ENCODE measurements at regions not wholly inside any gene's neighbourhood (a gene's known extent, or its start where the extent isn't known, plus 50 kb on each side); places are given as distances from the start of the nearest gene placed in this dataset.

DNA sequence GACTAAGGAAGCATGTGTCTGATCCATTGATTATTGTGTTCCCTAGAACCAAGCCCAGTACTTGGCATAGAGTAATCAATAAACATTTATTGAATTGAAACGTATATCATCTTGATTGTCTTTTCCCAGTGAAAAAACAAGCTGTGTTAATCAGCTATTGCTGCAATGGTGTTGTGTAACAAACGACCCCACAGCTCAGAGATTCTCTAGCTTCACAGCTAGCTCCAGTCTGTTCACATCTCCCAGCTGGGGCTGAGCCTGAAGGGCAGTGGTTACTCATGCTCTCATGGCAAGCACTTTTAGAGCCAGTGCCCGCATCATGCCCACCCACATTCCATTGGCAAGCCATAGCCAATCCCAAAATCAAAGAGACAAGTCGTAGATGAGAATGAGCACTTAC, 237.4 kb upstream of the RAB4A start:
- H3K4me3 ChIP-seq = no peak overlapping the region
- DNase-seq (ENCODE audit: low spot score) = no peak
- no peak for TF ChIP-seq POLR2A (IDR thresholded peaks at IDR 0.05)
- TF ChIP-seq, protein P1, sequence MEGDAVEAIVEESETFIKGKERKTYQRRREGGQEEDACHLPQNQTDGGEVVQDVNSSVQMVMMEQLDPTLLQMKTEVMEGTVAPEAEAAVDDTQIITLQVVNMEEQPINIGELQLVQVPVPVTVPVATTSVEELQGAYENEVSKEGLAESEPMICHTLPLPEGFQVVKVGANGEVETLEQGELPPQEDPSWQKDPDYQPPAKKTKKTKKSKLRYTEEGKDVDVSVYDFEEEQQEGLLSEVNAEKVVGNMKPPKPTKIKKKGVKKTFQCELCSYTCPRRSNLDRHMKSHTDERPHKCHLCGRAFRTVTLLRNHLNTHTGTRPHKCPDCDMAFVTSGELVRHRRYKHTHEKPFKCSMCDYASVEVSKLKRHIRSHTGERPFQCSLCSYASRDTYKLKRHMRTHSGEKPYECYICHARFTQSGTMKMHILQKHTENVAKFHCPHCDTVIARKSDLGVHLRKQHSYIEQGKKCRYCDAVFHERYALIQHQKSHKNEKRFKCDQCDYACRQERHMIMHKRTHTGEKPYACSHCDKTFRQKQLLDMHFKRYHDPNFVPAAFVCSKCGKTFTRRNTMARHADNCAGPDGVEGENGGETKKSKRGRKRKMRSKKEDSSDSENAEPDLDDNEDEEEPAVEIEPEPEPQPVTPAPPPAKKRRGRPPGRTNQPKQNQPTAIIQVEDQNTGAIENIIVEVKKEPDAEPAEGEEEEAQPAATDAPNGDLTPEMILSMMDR (IDR thresholded peaks at IDR 0.05) = no peak
- intact Hi-C loops (cut with DNase I) = no loop called here
- 88% methylated on average over 4 of the region's 4 CpGs for WGBS
- H3K4me1 ChIP-seq (replicated peaks) = no peaks in the 10 kb centered on the region
- no peaks in the 10 kb centered on the region for H3K36me3 ChIP-seq
- H3K9me3 ChIP-seq = no peaks in the 10 kb centered on the region
- H3K27ac ChIP-seq = no peak overlapping the region
- no peaks in the 10 kb centered on the region for H3K27me3 ChIP-seq (replicated peaks; ENCODE audit: insufficient read depth)

DNA sequence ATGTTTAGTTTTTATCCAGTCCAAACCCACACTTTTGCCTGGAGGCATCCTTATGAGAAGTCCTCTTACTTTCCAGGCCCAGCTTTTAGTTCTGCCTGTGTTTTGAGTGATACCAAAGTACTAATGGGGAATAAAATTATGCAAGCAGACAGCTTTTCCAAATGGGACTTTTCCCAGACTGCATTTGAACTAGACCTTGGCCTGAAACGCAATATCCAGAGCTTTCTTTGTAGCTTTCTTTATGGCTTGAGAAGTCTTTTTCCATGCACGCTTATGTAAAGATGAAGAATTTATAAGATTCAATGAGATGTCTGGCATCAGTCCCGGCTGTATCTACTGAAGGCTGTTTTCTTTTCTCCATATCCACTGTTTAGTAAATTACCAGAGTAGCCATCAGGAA, 236.6 kb upstream of the RAB4A start:
- Histone ChIP-seq H3K36me3 (no peaks in the 10 kb centered on the region), H3K4me3 (no peak overlapping the region), H3K27ac (no peak overlapping the region), H3K9me3 (no peaks in the 10 kb centered on the region), H3K4me1 (replicated peaks) (no peaks in the 10 kb centered on the region), H3K27me3 (replicated peaks; ENCODE audit: insufficient read depth) (no peaks in the 10 kb centered on the region)
- TF ChIP-seq, protein P1 (IDR thresholded peaks at IDR 0.05) = no peak
- no peak for TF ChIP-seq POLR2A (IDR thresholded peaks at IDR 0.05)
- no peak for TF ChIP-seq POLR2AphosphoS5 (IDR thresholded peaks at IDR 0.05)
- 50% methylated on average over 3 of the region's 3 CpGs for WGBS
- no peak for DNase-seq (ENCODE audit: low spot score)
- intact Hi-C loops (cut with DNase I) = no loop called here

DNA sequence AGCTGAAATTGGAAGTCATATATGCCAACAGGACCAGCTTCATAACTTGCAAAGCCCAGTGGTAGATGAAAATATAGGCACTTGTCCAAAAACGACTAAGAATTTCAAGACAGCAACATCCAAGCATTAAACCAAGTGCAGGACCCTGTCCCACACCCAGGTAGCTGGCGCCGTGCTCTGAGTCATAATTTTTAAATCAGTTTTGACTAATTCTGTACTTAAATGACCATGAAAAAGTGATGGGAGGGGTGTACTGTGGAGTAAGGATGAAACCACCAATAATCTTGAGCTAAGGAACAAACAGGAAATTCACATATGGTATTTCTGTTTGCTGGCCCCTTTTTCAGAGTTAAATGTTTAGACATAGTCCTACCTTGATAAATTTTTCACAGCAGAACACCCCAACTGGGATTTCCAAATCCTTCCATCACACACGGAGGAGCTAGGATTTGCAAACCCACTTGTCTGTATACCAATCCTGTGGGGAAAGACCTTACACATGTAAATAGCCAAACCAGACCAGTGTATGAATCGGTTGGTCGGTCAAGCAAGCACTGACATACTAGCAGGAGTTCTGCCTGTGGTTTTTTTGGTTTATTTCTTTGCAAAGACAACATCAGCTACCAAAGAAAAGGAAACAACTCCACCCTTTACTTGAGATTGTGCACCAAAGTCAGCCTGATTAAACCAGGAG, 235.7 kb upstream of the RAB4A start:
- H3K9me3 ChIP-seq = no peaks in the 10 kb centered on the region
- DNase-seq (ENCODE audit: low spot score) = no peak
- no peaks in the 10 kb centered on the region for H3K27me3 ChIP-seq (replicated peaks; ENCODE audit: insufficient read depth)
- TF ChIP-seq POLR2AphosphoS5 (IDR thresholded peaks at IDR 0.05) (no peak), POLR2A (IDR thresholded peaks at IDR 0.05) (no peak)
- TF ChIP-seq, protein P1 (IDR thresholded peaks at IDR 0.05) = no peak
- H3K27ac ChIP-seq = no peak overlapping the region
- no peaks in the 10 kb centered on the region for H3K36me3 ChIP-seq
- intact Hi-C loops (cut with DNase I) = no loop called here
- 93% methylated on average over 6 of the region's 6 CpGs for WGBS
- H3K4me3 ChIP-seq = no peak overlapping the region
- H3K4me1 ChIP-seq (replicated peaks) = no peaks in the 10 kb centered on the region

DNA sequence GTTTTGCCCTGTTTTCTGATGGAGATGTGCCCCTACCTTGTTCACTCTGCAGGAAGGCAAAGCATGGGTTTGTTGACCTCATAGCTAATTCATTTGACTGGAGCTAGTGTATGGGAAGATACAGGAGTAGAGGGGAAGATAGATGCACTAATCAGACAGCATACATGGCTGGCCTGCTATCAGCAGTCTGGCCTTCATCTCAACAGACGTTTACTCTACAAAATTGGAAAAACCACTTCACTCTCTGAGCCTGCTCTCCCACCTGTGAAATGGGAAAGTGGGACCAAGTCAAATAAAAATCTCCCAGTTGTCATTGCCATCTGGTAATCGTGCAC, 235.2 kb upstream of the RAB4A start:
- intact Hi-C loops (cut with DNase I) = no loop called here
- Histone ChIP-seq H3K27me3 (replicated peaks; ENCODE audit: insufficient read depth) (no peaks in the 10 kb centered on the region), H3K36me3 (no peaks in the 10 kb centered on the region), H3K4me3 (no peak overlapping the region), H3K9me3 (no peaks in the 10 kb centered on the region), H3K4me1 (replicated peaks) (no peaks in the 10 kb centered on the region), H3K27ac (no peak overlapping the region)
- TF ChIP-seq POLR2A (IDR thresholded peaks at IDR 0.05) = no peak
- TF ChIP-seq, protein P1 (IDR thresholded peaks at IDR 0.05) = no peak
- no peak for TF ChIP-seq POLR2AphosphoS5 (IDR thresholded peaks at IDR 0.05)
- 91% methylated on average over 2 of the region's 2 CpGs for WGBS
- DNase-seq (ENCODE audit: low spot score) = no peak

DNA sequence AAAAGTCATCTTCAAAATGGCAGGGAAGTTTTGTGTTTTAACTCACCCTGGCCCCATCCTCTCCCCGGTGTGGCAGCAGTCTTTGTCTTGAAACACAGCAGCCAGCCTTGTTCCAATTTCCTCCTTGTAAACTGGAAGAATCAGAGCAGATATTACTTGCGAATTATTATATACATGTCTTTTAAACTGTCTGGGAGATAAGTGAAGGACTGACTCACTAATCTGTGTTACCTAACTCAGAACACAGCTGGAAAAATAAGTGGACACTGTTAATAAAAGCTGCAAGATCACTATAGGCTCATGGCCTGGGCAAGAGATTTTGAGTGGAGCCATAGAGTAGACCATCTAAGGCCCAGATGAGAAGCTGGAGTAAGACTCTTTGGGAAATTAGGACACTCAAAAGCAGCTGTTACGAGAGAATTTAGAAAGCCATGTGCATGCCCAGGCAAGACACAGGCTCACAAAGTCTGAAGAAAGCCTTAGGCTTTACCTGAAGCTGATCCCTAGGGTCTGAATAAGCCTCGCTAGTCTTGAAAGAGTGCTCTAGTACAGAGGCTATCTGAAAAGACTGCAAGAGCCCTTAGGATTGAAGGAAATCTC, 233.0 kb upstream of the RAB4A start:
- H3K9me3 ChIP-seq = no peaks in the 10 kb centered on the region
- no peaks in the 10 kb centered on the region for H3K36me3 ChIP-seq
- H3K4me3 ChIP-seq = no peak overlapping the region
- no peaks in the 10 kb centered on the region for H3K4me1 ChIP-seq (replicated peaks)
- DNase-seq (ENCODE audit: low spot score) = no peak
- TF ChIP-seq, protein P1 (IDR thresholded peaks at IDR 0.05) = no peak
- TF ChIP-seq POLR2A (IDR thresholded peaks at IDR 0.05) (no peak), POLR2AphosphoS5 (IDR thresholded peaks at IDR 0.05) (no peak)
- H3K27ac ChIP-seq = no peak overlapping the region
- WGBS = 60% methylated on average over 4 of the region's 4 CpGs
- intact Hi-C loops (cut with DNase I) = no loop called here
- H3K27me3 ChIP-seq (replicated peaks; ENCODE audit: insufficient read depth) = no peaks in the 10 kb centered on the region

All from prostate gland (tissue), 2 donors.